ENCODE measurements at regions not wholly inside any gene's neighbourhood (a gene's known extent, or its start where the extent isn't known, plus 50 kb on each side); places are given as distances from the start of the nearest gene placed in this dataset.

GRCh38 chr5:124036786-124037185 is 524.8 kb downstream of the CSNK1G3 start:
- ATAC-seq (ENCODE audit: low read depth) = no peak
- peaks cover 35% of the 10 kb centered on the region for H3K4me1 Mint-ChIP-seq
- DNase-seq = no peak
- Histone ChIP-seq H2AFZ (ENCODE audit: insufficient read depth, low read depth, low read length, poor library complexity, severe bottlenecking) (no peak overlapping the region), H3K4me1 (ENCODE audit: control insufficient read depth in 2 of 2, insufficient read depth in 2 of 2, low read length in 2 of 2) (peaks cover 22 to 33% of the 10 kb centered on the region in 2 donors), H3K4me2 (replicated peaks; ENCODE audit: low read depth, low read length, poor library complexity, severe bottlenecking) (no peak overlapping the region), H3K27ac (ENCODE audit: low read length in 2 of 2) (no peak overlapping the region), H3K9me3 (ENCODE audit: control extremely low read depth in 1 of 3, control insufficient read depth in 2 of 3, insufficient read depth in 1 of 3, low read length in 2 of 3) (peaks cover 1 to 15% (median 3%) of the 10 kb centered on the region in 3 donors), H3K36me3 (replicated peaks in 1 of 2; ENCODE audit: control extremely low read depth in 1 of 2, control insufficient read depth in 1 of 2, extremely low read depth in 1 of 2, insufficient read depth in 2 of 2, low read length in 1 of 2) (no peaks in the 10 kb centered on the region), H3K9ac (ENCODE audit: low read length) (no peak overlapping the region), H3K4me3 (ENCODE audit: control extremely low read depth in 1 of 5, extremely low read depth in 1 of 5, insufficient read depth in 1 of 5, low read depth in 2 of 5, low read length in 4 of 5) (no peak overlapping the region), H3K79me2 (ENCODE audit: control insufficient read depth, insufficient read depth, low read length) (no peaks in the 10 kb centered on the region), H3K27me3 (replicated peaks in 1 of 4; ENCODE audit: control extremely low read depth in 1 of 4, control insufficient read depth in 3 of 4, insufficient read depth in 4 of 4, low read length in 3 of 4) (no peaks in the 10 kb centered on the region), H4K20me1 (ENCODE audit: control insufficient read depth, insufficient read depth, low read length, poor library complexity, severe bottlenecking) (no peaks in the 10 kb centered on the region)
- no peak overlapping the region for H3K27ac Mint-ChIP-seq
- H3K27me3 Mint-ChIP-seq = no peaks in the 10 kb centered on the region
- no peak overlapping the region for H3K4me3 Mint-ChIP-seq
- TF ChIP-seq CTCF (IDR thresholded peaks at IDR 0.05) (no peak), EZH2 (IDR thresholded peaks at IDR 0.05; ENCODE audit: borderline replicate concordance, insufficient read depth, low read depth, low read length, poor library complexity, severe bottlenecking) (no peak)
- POLR2A ChIA-PET = no interaction called here
- H3K9me3 Mint-ChIP-seq (ENCODE audit: insufficient read depth) = peaks cover 7% of the 10 kb centered on the region
- CTCF ChIA-PET = no interaction called here
- intact Hi-C loops (cut with micrococcal nuclease) = loop anchor here (5.0 kb wide), 1 partner anchor 36 kb away; no protein-coding TSS in a partner anchor

GRCh38 chr5:124034963-124035362 is 523.0 kb downstream of the CSNK1G3 start:
- Histone ChIP-seq H3K79me2 (ENCODE audit: control insufficient read depth, insufficient read depth, low read length) (no peaks in the 10 kb centered on the region), H3K9ac (ENCODE audit: low read length) (peak overlapping the region; percentile 34), H3K4me2 (replicated peaks; ENCODE audit: low read depth, low read length, poor library complexity, severe bottlenecking) (peak overlapping the region; percentile 69), H4K20me1 (ENCODE audit: control insufficient read depth, insufficient read depth, low read length, poor library complexity, severe bottlenecking) (no peaks in the 10 kb centered on the region), H3K27ac (ENCODE audit: low read length in 2 of 2) (peak overlapping the region; percentile 45 to 71), H3K9me3 (ENCODE audit: control extremely low read depth in 1 of 3, control insufficient read depth in 2 of 3, insufficient read depth in 1 of 3, low read length in 2 of 3) (peaks cover 0 to 5% (median 0%) of the 10 kb centered on the region in 3 donors), H3K27me3 (replicated peaks in 1 of 4; ENCODE audit: control extremely low read depth in 1 of 4, control insufficient read depth in 3 of 4, insufficient read depth in 4 of 4, low read length in 3 of 4) (no peaks in the 10 kb centered on the region), H2AFZ (ENCODE audit: insufficient read depth, low read depth, low read length, poor library complexity, severe bottlenecking) (no peak overlapping the region), H3K4me3 (ENCODE audit: control extremely low read depth in 1 of 5, extremely low read depth in 1 of 5, insufficient read depth in 1 of 5, low read depth in 2 of 5, low read length in 4 of 5) (peak overlapping the region in 1 of 5 experiments; percentile 31), H3K4me1 (ENCODE audit: control insufficient read depth in 2 of 2, insufficient read depth in 2 of 2, low read length in 2 of 2) (peaks cover 22 to 33% of the 10 kb centered on the region in 2 donors), H3K36me3 (replicated peaks in 1 of 2; ENCODE audit: control extremely low read depth in 1 of 2, control insufficient read depth in 1 of 2, extremely low read depth in 1 of 2, insufficient read depth in 2 of 2, low read length in 1 of 2) (no peaks in the 10 kb centered on the region)
- WGBS (ENCODE audit: insufficient coverage) = no CpG with 5 or more reads among the region's 6 CpGs
- peak overlapping the region; percentile 69 for H3K4me3 Mint-ChIP-seq
- H3K27me3 Mint-ChIP-seq = no peaks in the 10 kb centered on the region
- no peaks in the 10 kb centered on the region for H3K9me3 Mint-ChIP-seq (ENCODE audit: insufficient read depth)
- TF ChIP-seq EZH2 (IDR thresholded peaks at IDR 0.05; ENCODE audit: borderline replicate concordance, insufficient read depth, low read depth, low read length, poor library complexity, severe bottlenecking) = no peak
- no peak for TF ChIP-seq CTCF (IDR thresholded peaks at IDR 0.05)
- peak; percentile 90 for DNase-seq
- H3K4me1 Mint-ChIP-seq = peaks cover 35% of the 10 kb centered on the region
- ChIA-PET POLR2A (no interaction called here), CTCF (interaction anchor here (0.5 to 1.1 kb wide), 2 partner anchors 22 to 897 kb away, joined by 3 to 4 read pairs; no protein-coding TSS in a partner anchor)
- peak; percentile 94 for ATAC-seq (ENCODE audit: low read depth)
- intact Hi-C loops (cut with micrococcal nuclease) = loop anchor here (1.0 to 5.0 kb wide), 4 partner anchors 22 to 614 kb away; no protein-coding TSS in a partner anchor
- peak overlapping the region; percentile 59 for H3K27ac Mint-ChIP-seq
